ENCODE measurements at regions not wholly inside any gene's neighbourhood (a gene's known extent, or its start where the extent isn't known, plus 50 kb on each side); places are given as distances from the start of the nearest gene placed in this dataset.

- CTCF ChIA-PET (ENCODE audit: unreplicated experiment): no interaction called here
- intact Hi-C loops (cut with micrococcal nuclease; ENCODE audit: unreplicated experiment): loop anchor here (5.0 to 10.0 kb wide), 3 partner anchors 145 to 272 kb away; partner anchors contain the start of gene APOOL
- peak overlapping the region; percentile 61; the same call in 1 of the 2 replicates for H2AFZ ChIP-seq (ENCODE audit: low read length)
These were observed 227.6 kb upstream of the HDX start for GRCh38 chrX:84729809-84730208.

GRCh38 chrX:84735025-84735424, 232.8 kb upstream of the HDX start:
- no peaks in the 10 kb centered on the region for H3K9me2 ChIP-seq (ENCODE audit: insufficient read depth, low read length)
- intact Hi-C loops (cut with micrococcal nuclease; ENCODE audit: unreplicated experiment): no loop called here
- H3K27ac ChIP-seq (ENCODE audit: low read depth, low read length, poor library complexity, severe bottlenecking): no peak overlapping the region
- ChIA-PET POLR2A (interaction anchor here (1.2 kb wide), 1 partner anchor 21 kb away, joined by 3 read pairs; no protein-coding TSS in a partner anchor), CTCF (ENCODE audit: unreplicated experiment) (no interaction called here)
- H3K9me3 ChIP-seq (ENCODE audit: low read length): no peaks in the 10 kb centered on the region
- no TSS peak for BruUV-seq (replicated peaks)
- no peaks in the 10 kb centered on the region for H3K36me3 ChIP-seq (ENCODE audit: insufficient read depth, low read length)
- H3K4me1 ChIP-seq (ENCODE audit: insufficient read depth, low read length, poor library complexity, severe bottlenecking): peaks cover 2% of the 10 kb centered on the region
- no peaks in the 10 kb centered on the region for H4K20me1 ChIP-seq (ENCODE audit: insufficient read depth, low read length)
- H2AFZ ChIP-seq (ENCODE audit: low read length): no peak overlapping the region
- no peaks in the 10 kb centered on the region for H3K79me2 ChIP-seq (ENCODE audit: insufficient read depth, low read depth, low read length)
- TF ChIP-seq CTCF (conservative IDR thresholded peaks at IDR 0.05; ENCODE audit: low read length): no peak
- no peak for TF ChIP-seq EZH2phosphoT487 (IDR thresholded peaks at IDR 0.05; ENCODE audit: borderline replicate concordance, low read depth, low read length)
- H3K4me2 ChIP-seq (ENCODE audit: low read length): no peak overlapping the region
- no peak for DNase-seq (ENCODE audit: low spot score)
- H3K4me3 ChIP-seq (ENCODE audit: low read depth, low read length, poor library complexity, severe bottlenecking): no peak overlapping the region

More at GRCh38 chrX:84729809-84730208, 227.6 kb upstream of the HDX start:
- Histone ChIP-seq H3K4me1 (ENCODE audit: insufficient read depth, low read length, poor library complexity, severe bottlenecking) (peaks cover 5% of the 10 kb centered on the region), H4K20me1 (ENCODE audit: insufficient read depth, low read length) (no peaks in the 10 kb centered on the region), H3K79me2 (ENCODE audit: insufficient read depth, low read depth, low read length) (no peaks in the 10 kb centered on the region), H3K9me3 (ENCODE audit: low read length) (no peaks in the 10 kb centered on the region), H3K36me3 (ENCODE audit: insufficient read depth, low read length) (no peaks in the 10 kb centered on the region), H3K4me3 (ENCODE audit: low read depth, low read length, poor library complexity, severe bottlenecking) (no peak overlapping the region), H3K9me2 (ENCODE audit: insufficient read depth, low read length) (no peaks in the 10 kb centered on the region), H3K4me2 (ENCODE audit: low read length) (peak overlapping the region; percentile 48), H3K27ac (ENCODE audit: low read depth, low read length, poor library complexity, severe bottlenecking) (no peak overlapping the region)
- DNase-seq (ENCODE audit: low spot score): peak; percentile 58
- BruUV-seq (replicated peaks): no TSS peak
- TF ChIP-seq EZH2phosphoT487 (IDR thresholded peaks at IDR 0.05; ENCODE audit: borderline replicate concordance, low read depth, low read length) (no peak), CTCF (conservative IDR thresholded peaks at IDR 0.05; ENCODE audit: low read length) (peak; percentile 80)
- POLR2A ChIA-PET: no interaction called here

- Histone ChIP-seq H3K27ac (ENCODE audit: low read depth, low read length, poor library complexity, severe bottlenecking) (no peak overlapping the region), H3K79me2 (ENCODE audit: insufficient read depth, low read depth, low read length) (no peaks in the 10 kb centered on the region), H3K4me2 (ENCODE audit: low read length) (no peak overlapping the region), H3K4me3 (ENCODE audit: low read depth, low read length, poor library complexity, severe bottlenecking) (no peak overlapping the region), H3K9me3 (ENCODE audit: low read length) (no peaks in the 10 kb centered on the region), H3K9me2 (ENCODE audit: insufficient read depth, low read length) (no peaks in the 10 kb centered on the region), H3K36me3 (ENCODE audit: insufficient read depth, low read length) (no peaks in the 10 kb centered on the region), H3K4me1 (ENCODE audit: insufficient read depth, low read length, poor library complexity, severe bottlenecking) (no peaks in the 10 kb centered on the region), H4K20me1 (ENCODE audit: insufficient read depth, low read length) (no peaks in the 10 kb centered on the region), H2AFZ (ENCODE audit: low read length) (no peak overlapping the region)
- TF ChIP-seq CTCF (conservative IDR thresholded peaks at IDR 0.05; ENCODE audit: low read length): no peak
- TF ChIP-seq EZH2phosphoT487 (IDR thresholded peaks at IDR 0.05; ENCODE audit: borderline replicate concordance, low read depth, low read length): no peak
- intact Hi-C loops (cut with micrococcal nuclease; ENCODE audit: unreplicated experiment): no loop called here
- ChIA-PET CTCF (ENCODE audit: unreplicated experiment) (no interaction called here), POLR2A (interaction anchor here (0.7 kb wide), 1 partner anchor 211 kb away, joined by 3 read pairs; no protein-coding TSS in a partner anchor)
- no TSS peak for BruUV-seq (replicated peaks)
- no peak for DNase-seq (ENCODE audit: low spot score)
These were observed 235.2 kb upstream of the HDX start for GRCh38 chrX:84737471-84737871.

All from OCI-LY7 (cell line).